GM12872 (cell line): ENCODE measurements at regions not wholly inside any gene's neighbourhood (a gene's known extent, or its start where the extent isn't known, plus 50 kb on each side); places are given as distances from the start of the nearest gene placed in this dataset.

ENCODE experiments used
- TF ChIP-seq, protein P1 (sequence below): IDR thresholded peaks from 3 replicates; pipeline ENCODE4 v1.5.1; 2011; ENCODE audit warnings: low read depth, mild to moderate bottlenecking, low read length, moderate library complexity; ENCODE audit not compliant: insufficient read depth

- TF ChIP-seq, protein P1, sequence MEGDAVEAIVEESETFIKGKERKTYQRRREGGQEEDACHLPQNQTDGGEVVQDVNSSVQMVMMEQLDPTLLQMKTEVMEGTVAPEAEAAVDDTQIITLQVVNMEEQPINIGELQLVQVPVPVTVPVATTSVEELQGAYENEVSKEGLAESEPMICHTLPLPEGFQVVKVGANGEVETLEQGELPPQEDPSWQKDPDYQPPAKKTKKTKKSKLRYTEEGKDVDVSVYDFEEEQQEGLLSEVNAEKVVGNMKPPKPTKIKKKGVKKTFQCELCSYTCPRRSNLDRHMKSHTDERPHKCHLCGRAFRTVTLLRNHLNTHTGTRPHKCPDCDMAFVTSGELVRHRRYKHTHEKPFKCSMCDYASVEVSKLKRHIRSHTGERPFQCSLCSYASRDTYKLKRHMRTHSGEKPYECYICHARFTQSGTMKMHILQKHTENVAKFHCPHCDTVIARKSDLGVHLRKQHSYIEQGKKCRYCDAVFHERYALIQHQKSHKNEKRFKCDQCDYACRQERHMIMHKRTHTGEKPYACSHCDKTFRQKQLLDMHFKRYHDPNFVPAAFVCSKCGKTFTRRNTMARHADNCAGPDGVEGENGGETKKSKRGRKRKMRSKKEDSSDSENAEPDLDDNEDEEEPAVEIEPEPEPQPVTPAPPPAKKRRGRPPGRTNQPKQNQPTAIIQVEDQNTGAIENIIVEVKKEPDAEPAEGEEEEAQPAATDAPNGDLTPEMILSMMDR, result no peak
Measured at GRCh38 chr6:138026342-138026741, 80.9 kb downstream of the PERP start.

DNA sequence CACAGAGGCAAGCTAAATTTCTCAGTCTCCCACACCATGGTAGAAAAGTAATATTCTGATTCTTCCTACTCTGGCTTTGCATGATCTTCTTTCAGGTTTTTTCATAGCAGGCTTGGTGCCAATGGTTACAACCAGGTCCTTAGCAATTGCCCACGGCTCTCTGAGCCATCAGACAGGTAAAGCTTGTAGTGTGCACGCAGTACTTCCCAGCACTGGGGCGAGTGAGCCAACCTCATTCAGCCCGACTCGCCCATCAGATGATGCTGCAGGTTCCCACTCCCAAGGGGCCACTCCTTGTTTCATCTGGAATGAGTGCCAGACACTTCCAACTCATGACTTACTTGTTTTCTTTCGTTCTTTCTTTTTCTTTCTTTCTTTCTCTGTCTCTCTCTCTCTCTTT, 78.3 kb downstream of the PERP start:
- TF ChIP-seq, protein P1, result no peak

- TF ChIP-seq, protein P1, result no peak
Measured at GRCh38 chr6:138030872-138031271, 76.3 kb downstream of the PERP start.

GRCh38 chr6:138031417-138031816, 75.8 kb downstream of the PERP start:
- TF ChIP-seq, protein P1, result no peak

- TF ChIP-seq, protein P1, result no peak
Measured at GRCh38 chr6:138031850-138032249, 75.4 kb downstream of the PERP start.

DNA sequence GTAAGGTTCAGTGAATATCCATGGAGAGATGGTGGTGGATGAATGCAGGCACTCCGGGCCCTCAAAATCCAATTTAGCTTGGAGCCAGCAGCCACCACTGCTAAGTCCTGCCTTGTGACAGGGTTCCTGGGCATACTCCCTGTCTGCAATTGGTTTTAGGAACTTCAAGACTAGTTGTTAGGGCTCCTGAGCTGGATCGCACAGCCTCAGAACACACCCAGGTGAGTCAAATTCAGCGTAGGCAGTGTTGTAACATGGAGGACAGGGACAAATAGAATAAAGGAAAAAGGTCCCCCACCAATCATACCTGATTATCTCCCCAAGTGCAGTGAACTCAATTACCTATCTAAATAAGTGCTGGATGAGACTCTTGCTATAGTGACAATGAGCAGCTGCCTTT, 74.6 kb downstream of the PERP start:
- TF ChIP-seq, protein P1, result no peak

DNA sequence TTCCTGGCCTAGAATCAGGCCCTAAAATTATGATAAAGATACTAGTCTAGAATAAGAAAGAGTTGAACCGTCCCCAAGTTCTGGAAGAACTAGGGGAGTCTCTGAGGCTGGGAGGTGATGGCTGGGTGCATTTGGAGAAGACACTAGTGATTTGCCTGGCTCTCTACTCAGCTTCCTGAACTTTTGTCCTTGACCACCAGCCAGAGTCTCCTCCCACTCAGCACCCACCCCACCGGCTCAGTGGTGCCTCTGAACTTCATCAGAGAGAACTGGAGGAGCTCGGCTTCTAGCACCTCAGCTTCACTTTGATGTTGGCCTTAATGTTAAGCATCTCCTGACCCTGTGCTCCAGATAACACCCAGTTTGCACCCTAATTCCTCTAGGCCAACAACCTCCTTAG, 73.0 kb downstream of the PERP start:
- TF ChIP-seq, protein P1, result no peak

DNA sequence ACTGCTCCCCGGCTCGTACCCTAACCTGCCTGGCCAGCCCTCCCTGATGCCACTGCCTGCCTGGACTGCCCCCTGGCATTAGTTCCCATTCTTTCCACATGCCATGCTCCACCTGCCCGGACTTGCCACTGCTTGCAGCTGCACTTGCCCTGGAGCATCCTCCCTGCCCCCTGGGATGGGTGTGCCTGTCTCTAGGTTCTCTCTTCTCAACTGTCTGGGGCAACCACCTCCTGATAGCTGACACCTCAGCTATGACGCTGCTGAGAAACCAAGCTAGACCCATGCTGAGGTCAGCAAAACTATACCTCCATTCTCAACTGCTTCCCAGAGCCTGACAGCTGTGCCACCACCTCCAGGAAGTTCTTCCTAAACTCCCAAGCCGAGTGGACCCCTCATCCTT, 72.1 kb downstream of the PERP start:
- TF ChIP-seq, protein P1, result no peak
